Testis (tissue), 2 donors: ENCODE measurements at regions not wholly inside any gene's neighbourhood (a gene's known extent, or its start where the extent isn't known, plus 50 kb on each side); places are given as distances from the start of the nearest gene placed in this dataset.

Source experiments
- DNase-seq: peaks from one replicate; pipeline ENCODE4 v3.0.0-alpha.2; 2019
- H3K27ac ChIP-seq, 2 donors: fragments of 200-600 bp; sonication (generic); one replicate each; pipeline ENCODE4 v1.5.1; 2019
- H3K27me3 ChIP-seq: fragments of 200-600 bp; sonication (generic); one replicate; pipeline ENCODE4 v1.5.1; 2019
- H3K36me3 ChIP-seq: fragments of 200-600 bp; sonication (generic); one replicate; pipeline ENCODE4 v1.5.1; 2017; ENCODE audit warnings: low read depth; ENCODE audit errors: missing control alignments
- H3K4me1 ChIP-seq: fragments of 200-600 bp; sonication (generic); one replicate; pipeline ENCODE4 v1.5.1; 2019
- H3K4me3 ChIP-seq, 2 donors: fragments of 200-600 bp; sonication (generic); one replicate each; pipeline ENCODE4 v1.5.1; 2017 to 2019
- H3K9me3 ChIP-seq: fragments of 200-600 bp; sonication (generic); one replicate; pipeline ENCODE4 v1.5.1; 2017
- CTCF ChIP-seq, 3 experiments: fragments of 450-650 bp in 2 of 3; fragments of 200-600 bp in 1 of 3; sonication (generic) in 1 of 3; IDR thresholded peaks; one replicate each; pipeline ENCODE4 v1.5.1; 2016 to 2019; ENCODE audit warnings: antibody characterized with exemption in 3 of 3, mild to moderate bottlenecking in 2 of 3, moderate library complexity in 1 of 3
- POLR2A ChIP-seq: fragments of 450-650 bp; IDR thresholded peaks from one replicate; pipeline ENCODE4 v1.6.1; 2017; ENCODE audit warnings: antibody characterized with exemption, mild to moderate bottlenecking, moderate library complexity
- WGBS, 2 donors: methylation state at CpG; one replicate each; pipeline ENCODE4 v1.1.5; 2018; 5-methylcytosine and 5-hydroxymethylcytosine counted together
- intact Hi-C: fragments of 100-400 bp; cut with DNase I; formaldehyde crosslinking; loops from one replicate; pipeline ENCODE4 v1.15.1; 2023; ENCODE audit warnings: low total_unique reads

GRCh38 chr15:81789403-81789802 is 256.4 kb downstream of the MEX3B start:
- Histone ChIP-seq H3K27me3 (no peaks in the 10 kb centered on the region), H3K27ac (no peak overlapping the region), H3K9me3 (no peaks in the 10 kb centered on the region), H3K36me3 (no peaks in the 10 kb centered on the region), H3K4me3 (no peak overlapping the region), H3K4me1 (no peaks in the 10 kb centered on the region)
- TF ChIP-seq POLR2A = no peak
- no peak for TF ChIP-seq CTCF (IDR thresholded peaks at IDR 0.05)
- 84 to 93% methylated on average over 4 of the region's 4 CpGs for WGBS, 2 donors
- intact Hi-C loops = no loop called here
- no peak for DNase-seq

- Histone ChIP-seq H3K9me3 (no peaks in the 10 kb centered on the region), H3K4me1 (no peaks in the 10 kb centered on the region), H3K27me3 (no peaks in the 10 kb centered on the region), H3K4me3 (no peak overlapping the region), H3K27ac (no peak overlapping the region), H3K36me3 (no peaks in the 10 kb centered on the region)
- TF ChIP-seq POLR2A (no peak), CTCF (IDR thresholded peaks at IDR 0.05) (no peak)
- intact Hi-C loops = no loop called here
- 85 to 87% methylated on average over 4 of the region's 4 CpGs for WGBS, 2 donors
- DNase-seq = no peak
Measured at GRCh38 chr15:81786776-81787175, 259.0 kb downstream of the MEX3B start.

- H3K36me3 ChIP-seq = no peaks in the 10 kb centered on the region
- no peak overlapping the region for H3K4me3 ChIP-seq
- no peak for DNase-seq
- 92 to 93% methylated on average over 5 of the region's 5 CpGs for WGBS, 2 donors
- no peak overlapping the region for H3K27ac ChIP-seq
- intact Hi-C loops = no loop called here
- no peaks in the 10 kb centered on the region for H3K27me3 ChIP-seq
- no peaks in the 10 kb centered on the region for H3K4me1 ChIP-seq
- TF ChIP-seq POLR2A (no peak), CTCF (IDR thresholded peaks at IDR 0.05) (no peak)
- H3K9me3 ChIP-seq = no peaks in the 10 kb centered on the region
Measured at GRCh38 chr15:81785679-81786078, 260.1 kb downstream of the MEX3B start.

- H3K36me3 ChIP-seq = no peaks in the 10 kb centered on the region
- no peak overlapping the region for H3K4me3 ChIP-seq
- intact Hi-C loops = no loop called here
- no peaks in the 10 kb centered on the region for H3K9me3 ChIP-seq
- no peaks in the 10 kb centered on the region for H3K27me3 ChIP-seq
- no peaks in the 10 kb centered on the region for H3K4me1 ChIP-seq
- WGBS, 2 donors = 48 to 70% methylated on average over 4 of the region's 4 CpGs
- DNase-seq = no peak
- TF ChIP-seq POLR2A (no peak), CTCF (IDR thresholded peaks at IDR 0.05) (no peak)
- no peak overlapping the region for H3K27ac ChIP-seq
Measured at GRCh38 chr15:81785181-81785580, 260.6 kb downstream of the MEX3B start.

- no peak for DNase-seq
- H3K27me3 ChIP-seq = no peaks in the 10 kb centered on the region
- H3K36me3 ChIP-seq = no peaks in the 10 kb centered on the region
- H3K9me3 ChIP-seq = no peaks in the 10 kb centered on the region
- no peak overlapping the region for H3K4me3 ChIP-seq
- H3K27ac ChIP-seq = no peak overlapping the region
- 82 to 94% methylated on average over 6 of the region's 6 CpGs for WGBS, 2 donors
- TF ChIP-seq POLR2A (no peak), CTCF (IDR thresholded peaks at IDR 0.05) (no peak)
- H3K4me1 ChIP-seq = no peaks in the 10 kb centered on the region
- intact Hi-C loops = no loop called here
Measured at GRCh38 chr15:81784751-81785150, 261.1 kb downstream of the MEX3B start.
